ENCODE measurements at regions not wholly inside any gene's neighbourhood (a gene's known extent, or its start where the extent isn't known, plus 50 kb on each side); places are given as distances from the start of the nearest gene placed in this dataset.
"Not testable (repeated sequence)": the region's sequence is repeated elsewhere in the genome, so short reads cannot be mapped to it uniquely, and the experiment has no call there.

- Mint-ChIP-seq H3K27me3 (no peaks in the 10 kb centered on the region), H3K4me1 (peaks cover 10% of the 10 kb centered on the region), H3K4me3 (no peak overlapping the region), H3K36me3 (ENCODE audit: low read depth) (no peaks in the 10 kb centered on the region), H3K9me3 (peaks cover 3% of the 10 kb centered on the region), H3K27ac (no peak overlapping the region)
- ChIA-PET CTCF (no interaction called here), POLR2A (no interaction called here)
- DNase-seq (no peak), ATAC-seq (ENCODE audit: low read depth) (no peak)
- intact Hi-C loops (cut with micrococcal nuclease): no loop called here
- TF ChIP-seq, protein P1, sequence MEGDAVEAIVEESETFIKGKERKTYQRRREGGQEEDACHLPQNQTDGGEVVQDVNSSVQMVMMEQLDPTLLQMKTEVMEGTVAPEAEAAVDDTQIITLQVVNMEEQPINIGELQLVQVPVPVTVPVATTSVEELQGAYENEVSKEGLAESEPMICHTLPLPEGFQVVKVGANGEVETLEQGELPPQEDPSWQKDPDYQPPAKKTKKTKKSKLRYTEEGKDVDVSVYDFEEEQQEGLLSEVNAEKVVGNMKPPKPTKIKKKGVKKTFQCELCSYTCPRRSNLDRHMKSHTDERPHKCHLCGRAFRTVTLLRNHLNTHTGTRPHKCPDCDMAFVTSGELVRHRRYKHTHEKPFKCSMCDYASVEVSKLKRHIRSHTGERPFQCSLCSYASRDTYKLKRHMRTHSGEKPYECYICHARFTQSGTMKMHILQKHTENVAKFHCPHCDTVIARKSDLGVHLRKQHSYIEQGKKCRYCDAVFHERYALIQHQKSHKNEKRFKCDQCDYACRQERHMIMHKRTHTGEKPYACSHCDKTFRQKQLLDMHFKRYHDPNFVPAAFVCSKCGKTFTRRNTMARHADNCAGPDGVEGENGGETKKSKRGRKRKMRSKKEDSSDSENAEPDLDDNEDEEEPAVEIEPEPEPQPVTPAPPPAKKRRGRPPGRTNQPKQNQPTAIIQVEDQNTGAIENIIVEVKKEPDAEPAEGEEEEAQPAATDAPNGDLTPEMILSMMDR (IDR thresholded peaks at IDR 0.05): no peak
These were observed 107.1 kb upstream of the POC5 start for GRCh38 chr5:75824323-75824722.

GRCh38 chr5:75823811-75824210 is 106.6 kb upstream of the POC5 start:
- ATAC-seq (ENCODE audit: low read depth) (no peak), DNase-seq (no peak)
- ChIA-PET CTCF (no interaction called here), POLR2A (no interaction called here)
- TF ChIP-seq, protein P1 (IDR thresholded peaks at IDR 0.05): no peak
- Mint-ChIP-seq H3K36me3 (ENCODE audit: low read depth) (no peaks in the 10 kb centered on the region), H3K9me3 (peaks cover 3% of the 10 kb centered on the region), H3K27me3 (peaks cover 3% of the 10 kb centered on the region), H3K4me3 (no peak overlapping the region), H3K27ac (no peak overlapping the region), H3K4me1 (peaks cover 10% of the 10 kb centered on the region)
- intact Hi-C loops (cut with micrococcal nuclease): no loop called here

GRCh38 chr5:75818661-75819060 is 101.4 kb upstream of the POC5 start:
- intact Hi-C loops (cut with micrococcal nuclease): no loop called here
- peaks cover 2% of the 10 kb centered on the region for H3K4me1 Mint-ChIP-seq
- no peaks in the 10 kb centered on the region for H3K36me3 Mint-ChIP-seq (ENCODE audit: low read depth)
- peaks cover 3% of the 10 kb centered on the region for H3K9me3 Mint-ChIP-seq
- no peak overlapping the region for H3K4me3 Mint-ChIP-seq
- POLR2A ChIA-PET: no interaction called here
- ATAC-seq (ENCODE audit: low read depth): no peak
- DNase-seq: no peak
- TF ChIP-seq, protein P1 (IDR thresholded peaks at IDR 0.05): no peak
- CTCF ChIA-PET: no interaction called here
- H3K27me3 Mint-ChIP-seq: peaks cover 18% of the 10 kb centered on the region
- H3K27ac Mint-ChIP-seq: no peak overlapping the region

DNA sequence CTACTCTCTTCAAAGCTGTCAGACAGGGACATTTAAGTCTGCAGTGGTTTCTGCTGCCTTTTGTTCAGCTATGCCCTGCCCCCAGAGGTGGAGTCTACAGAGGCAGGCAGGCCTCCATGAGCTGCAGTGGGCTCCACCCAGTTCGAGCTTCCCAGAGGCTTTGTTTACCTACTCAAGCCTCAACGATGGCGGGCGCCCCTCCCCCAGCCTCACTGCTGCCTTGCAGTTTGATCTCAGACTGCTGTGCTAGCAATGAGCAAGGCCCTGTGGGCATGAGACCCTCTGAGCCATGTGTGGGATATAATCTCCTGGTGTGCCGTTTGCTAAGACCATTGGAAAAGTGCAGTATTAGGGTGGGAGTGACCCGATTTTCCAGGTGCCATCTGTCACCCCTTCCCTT is 82.5 kb upstream of the POC5 start:
- CTCF ChIA-PET, DNase-seq: not testable (repeated sequence)

DNA sequence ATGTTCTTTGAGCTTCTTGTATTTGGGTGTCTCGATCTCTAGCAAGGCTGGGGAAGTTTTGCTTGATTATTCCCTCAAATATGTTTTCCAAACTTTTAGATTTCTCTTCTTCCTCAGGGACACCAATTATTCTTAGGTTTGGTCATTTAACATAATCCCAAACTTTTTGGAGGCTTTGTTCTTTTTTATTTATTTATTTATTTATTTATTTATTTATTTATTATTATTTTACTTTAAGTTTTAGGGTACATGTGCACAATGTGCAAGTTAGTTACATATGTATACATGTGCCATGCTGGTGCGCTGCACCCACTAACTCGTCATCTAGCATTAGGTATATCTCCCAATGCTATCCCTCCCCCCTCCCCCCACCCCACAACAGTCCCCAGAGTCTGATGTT is 52.1 kb upstream of the POC5 start:
- H3K36me3 Mint-ChIP-seq (ENCODE audit: low read depth); DNase-seq; H3K27me3 Mint-ChIP-seq; ATAC-seq (ENCODE audit: low read depth); intact Hi-C loops (cut with micrococcal nuclease); H3K4me1 Mint-ChIP-seq; H3K4me3 Mint-ChIP-seq; CTCF ChIA-PET; POLR2A ChIA-PET; H3K27ac Mint-ChIP-seq: not testable (repeated sequence)
- H3K9me3 Mint-ChIP-seq: peaks cover 41% of the 10 kb centered on the region

More for the DNA sequence above, 82.5 kb upstream of the POC5 start:
- H3K27me3 Mint-ChIP-seq; ATAC-seq (ENCODE audit: low read depth); H3K27ac Mint-ChIP-seq; H3K4me3 Mint-ChIP-seq; POLR2A ChIA-PET; H3K36me3 Mint-ChIP-seq (ENCODE audit: low read depth); H3K4me1 Mint-ChIP-seq; intact Hi-C loops (cut with micrococcal nuclease): not testable (repeated sequence)
- H3K9me3 Mint-ChIP-seq: peaks cover 12% of the 10 kb centered on the region

All from activated B cell treated with CpG ODN at 0.5 μM for 24 hours (primary cell).